ENCODE measurements at regions not wholly inside any gene's neighbourhood (a gene's known extent, or its start where the extent isn't known, plus 50 kb on each side); places are given as distances from the start of the nearest gene placed in this dataset.

DNA sequence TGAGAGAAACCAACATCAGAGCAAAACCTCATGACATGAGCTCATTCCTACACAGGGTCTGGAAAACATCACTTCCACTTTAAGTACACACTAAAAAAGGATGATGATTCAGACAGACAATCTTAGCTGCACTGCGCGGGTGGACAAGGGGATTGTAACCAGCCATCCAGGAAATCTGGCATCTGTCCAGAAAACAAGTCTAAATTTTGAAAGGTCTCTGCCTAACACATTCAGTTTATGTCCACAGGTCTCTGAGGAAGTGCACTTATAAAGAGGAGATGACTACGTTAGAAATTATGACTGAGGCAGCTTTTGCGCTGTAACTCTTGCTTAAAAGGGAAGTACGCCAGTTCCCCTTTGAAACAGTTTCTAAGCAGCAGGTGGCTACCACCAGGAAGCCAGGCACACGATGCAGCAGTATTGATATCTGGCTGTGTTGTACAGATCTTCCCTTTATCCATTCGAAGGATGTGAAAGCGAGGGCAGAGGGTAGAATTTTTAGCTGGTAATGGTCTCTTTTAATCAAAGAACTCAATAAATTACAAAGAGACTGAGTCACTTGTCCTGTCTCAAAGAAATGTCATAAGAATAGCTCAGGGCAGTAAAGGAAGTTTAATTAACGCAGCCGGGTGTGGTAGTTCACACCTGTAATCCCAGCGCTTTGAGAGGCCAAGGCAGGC is 128.0 kb downstream of the SETD4 start:
- DNase-seq: peak; percentile 76

DNA sequence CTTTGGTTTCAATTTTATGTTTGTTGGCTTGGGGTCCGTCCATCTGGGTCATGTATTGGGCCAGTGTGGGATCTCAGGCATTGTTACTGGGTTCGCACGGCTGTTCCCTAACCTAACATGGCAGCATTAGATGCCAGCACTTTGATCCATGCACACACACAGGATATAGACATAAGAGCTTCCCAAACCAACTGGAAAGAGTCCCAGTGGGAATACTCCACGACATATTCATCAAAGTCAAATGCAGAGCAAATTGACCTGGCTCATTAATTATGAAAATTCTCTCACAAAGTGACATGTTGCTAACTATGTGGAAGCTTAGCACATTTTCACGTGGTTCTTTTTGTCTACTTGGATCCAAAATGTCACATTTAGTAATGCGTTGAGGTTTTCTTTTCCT is 130.4 kb downstream of the SETD4 start:
- DNase-seq: no peak

DNA sequence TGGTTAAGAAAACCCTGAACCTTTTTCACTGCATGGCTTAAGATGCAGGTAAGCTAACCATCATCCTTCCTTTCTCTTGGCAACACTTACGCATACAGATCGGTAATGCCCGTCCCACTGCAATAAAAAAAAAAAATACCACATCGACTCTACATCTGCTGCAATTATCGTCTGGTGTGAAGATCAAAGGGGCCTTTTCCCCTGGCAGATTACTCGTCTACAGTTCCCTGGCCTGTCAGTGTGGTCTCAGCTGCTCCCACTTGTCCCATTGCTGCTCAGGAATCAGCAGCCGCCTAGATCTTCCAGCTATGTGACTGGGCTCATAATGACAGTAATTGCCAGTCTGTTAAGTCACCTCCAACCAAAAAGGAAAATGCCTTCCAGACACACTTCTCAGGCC is 133.1 kb downstream of the SETD4 start:
- DNase-seq: peak; percentile 83

DNA sequence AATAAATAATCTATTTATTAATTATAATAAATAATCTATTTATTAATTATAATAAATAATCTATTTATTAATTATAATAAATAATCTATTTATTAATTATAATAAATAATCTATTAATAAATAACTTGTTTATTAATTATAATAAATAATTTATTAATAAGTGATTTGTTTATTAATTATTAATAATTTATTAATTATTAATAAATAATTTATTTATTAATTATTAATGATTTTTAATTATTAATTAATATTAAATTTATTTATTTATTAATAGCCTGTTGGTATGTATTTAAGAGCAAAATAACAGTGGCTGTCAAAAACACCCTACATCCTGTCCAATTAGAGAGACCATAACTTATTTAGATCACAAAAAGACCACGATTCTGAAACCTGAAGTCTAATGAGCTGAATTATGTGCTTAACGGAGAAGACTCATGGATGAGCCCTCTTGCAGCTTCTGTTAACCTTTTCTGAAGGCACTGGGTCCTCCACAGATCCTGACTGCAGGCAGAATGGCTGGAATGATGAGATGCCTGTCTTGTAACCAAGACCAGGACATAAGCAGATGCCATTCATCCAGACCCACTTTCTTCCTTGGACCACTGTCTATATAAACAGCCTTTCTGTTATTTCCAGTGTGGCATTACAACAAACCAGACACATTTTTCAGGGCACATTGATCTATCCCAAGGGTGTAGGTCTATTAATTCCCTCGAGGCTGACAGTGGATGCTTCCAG is 134.2 kb downstream of the SETD4 start:
- no peak for DNase-seq

- no peak for DNase-seq
These were observed 134.8 kb downstream of the SETD4 start for GRCh38 chr21:35925497-35925896.

GRCh38 chr21:35924714-35925301 is 135.5 kb downstream of the SETD4 start:
- no peak for DNase-seq

DNA sequence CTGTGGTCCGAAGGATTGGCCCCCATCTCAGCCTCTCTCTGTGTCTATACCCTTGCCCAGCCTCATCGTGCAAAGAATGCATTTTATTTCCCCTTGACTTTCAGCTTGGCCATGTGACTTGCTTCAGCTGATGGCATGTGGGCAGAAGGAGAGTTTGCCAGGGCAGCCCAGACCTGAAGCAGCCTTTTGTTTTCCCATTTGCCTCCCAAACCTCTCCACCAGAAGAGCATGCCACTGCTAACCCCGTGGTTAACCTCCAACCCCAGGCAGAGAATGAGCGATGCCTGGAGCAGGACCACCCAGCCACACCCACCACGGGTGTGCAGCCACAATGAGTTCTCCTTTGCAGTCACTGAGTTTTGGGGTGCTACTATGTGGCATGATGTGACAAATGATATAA is 136.4 kb downstream of the SETD4 start:
- no peak for DNase-seq

GRCh38 chr21:35922618-35923017 is 137.7 kb downstream of the SETD4 start:
- no peak for DNase-seq

DNA sequence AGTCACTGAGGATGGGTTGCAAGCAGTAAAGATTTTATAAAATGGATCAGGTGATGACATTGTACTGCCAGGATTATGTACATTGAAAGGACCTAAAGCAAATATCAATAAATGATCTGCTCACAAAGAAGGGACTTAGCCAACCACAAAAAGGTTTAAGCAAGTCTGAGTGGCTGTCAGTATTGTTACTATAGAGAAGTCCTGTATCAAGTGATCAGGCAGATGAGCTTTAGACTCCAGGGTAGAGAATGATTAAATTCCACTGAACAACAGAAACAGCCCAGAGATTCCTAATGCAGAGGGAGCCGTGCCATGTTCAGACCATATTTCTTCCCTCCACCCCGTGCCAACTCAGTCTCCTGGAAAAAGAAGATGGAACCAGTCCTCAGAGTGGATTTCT is 138.9 kb downstream of the SETD4 start:
- no peak for DNase-seq

GRCh38 chr21:35920436-35920835 is 139.9 kb downstream of the SETD4 start:
- DNase-seq: no peak

GRCh38 chr21:35915030-35915429 is 145.3 kb downstream of the SETD4 start:
- no peak for DNase-seq

- DNase-seq: no peak
These were observed 148.7 kb downstream of the SETD4 start for GRCh38 chr21:35911412-35912191.

DNA sequence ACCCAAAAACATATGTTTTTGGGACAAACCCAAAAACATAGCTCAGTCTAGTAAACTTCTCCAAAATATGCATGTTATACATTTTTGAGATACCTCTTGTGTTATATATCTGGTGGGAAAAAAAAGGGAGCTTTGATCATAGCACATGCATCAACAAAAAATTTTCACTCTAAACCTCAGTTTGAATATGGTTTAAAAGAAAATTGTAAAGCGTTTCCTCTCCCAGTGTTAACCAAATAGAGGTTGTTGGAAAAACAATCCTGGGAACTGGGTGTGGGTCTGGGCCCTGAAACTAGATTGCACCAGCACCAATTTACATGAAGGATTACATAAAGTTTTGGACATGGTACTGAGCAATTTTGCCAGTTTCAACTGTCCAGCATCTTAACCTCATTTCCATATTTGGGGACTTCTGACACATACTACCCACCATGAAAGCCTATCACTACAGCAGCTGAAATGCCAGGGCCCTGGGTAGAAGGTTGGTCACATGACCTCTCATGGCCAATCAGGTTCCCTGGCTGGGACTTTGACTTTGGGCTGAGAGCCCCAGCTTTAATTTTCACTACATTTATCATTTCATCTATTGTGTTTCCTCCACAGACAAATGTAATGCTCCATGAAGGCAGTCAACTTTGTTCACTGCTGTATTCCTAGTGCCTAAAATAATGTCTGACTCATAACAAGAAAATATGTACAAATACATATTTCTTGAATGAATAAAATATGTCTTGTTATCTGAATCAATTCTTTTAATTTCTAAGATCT is 150.7 kb downstream of the SETD4 start:
- no peak for DNase-seq

GRCh38 chr21:35908311-35909078 is 151.8 kb downstream of the SETD4 start:
- DNase-seq: no peak

- no peak for DNase-seq
These were observed 153.7 kb downstream of the SETD4 start for GRCh38 chr21:35906586-35906985.

GRCh38 chr21:35905963-35906345 is 154.4 kb downstream of the SETD4 start:
- no peak for DNase-seq

GRCh38 chr21:35905096-35905962 is 155.0 kb downstream of the SETD4 start:
- DNase-seq: no peak

DNA sequence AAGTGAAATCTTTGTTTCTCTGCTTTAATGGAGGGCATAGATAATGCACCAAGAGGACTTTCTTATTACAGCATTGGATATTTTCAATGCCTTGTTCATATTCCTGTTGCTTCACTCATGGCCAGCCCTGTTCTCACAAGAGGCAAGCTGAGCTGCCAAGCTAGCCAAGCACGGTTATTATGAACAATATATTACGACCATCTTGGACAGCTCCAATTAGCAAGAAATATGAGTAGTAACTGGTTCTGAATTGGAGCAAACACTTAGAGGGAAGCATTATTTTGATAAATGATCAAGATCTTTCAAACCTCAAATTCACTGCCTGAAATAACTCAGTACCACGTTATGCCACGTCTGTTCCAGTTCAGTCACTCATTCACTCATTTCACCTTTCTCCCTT is 159.8 kb downstream of the SETD4 start:
- no peak for DNase-seq

- DNase-seq: no peak
These were observed 164.3 kb downstream of the SETD4 start for GRCh38 chr21:35896060-35896459.

- no peak for DNase-seq
These were observed 164.7 kb downstream of the SETD4 start for GRCh38 chr21:35895598-35895997.

DNA sequence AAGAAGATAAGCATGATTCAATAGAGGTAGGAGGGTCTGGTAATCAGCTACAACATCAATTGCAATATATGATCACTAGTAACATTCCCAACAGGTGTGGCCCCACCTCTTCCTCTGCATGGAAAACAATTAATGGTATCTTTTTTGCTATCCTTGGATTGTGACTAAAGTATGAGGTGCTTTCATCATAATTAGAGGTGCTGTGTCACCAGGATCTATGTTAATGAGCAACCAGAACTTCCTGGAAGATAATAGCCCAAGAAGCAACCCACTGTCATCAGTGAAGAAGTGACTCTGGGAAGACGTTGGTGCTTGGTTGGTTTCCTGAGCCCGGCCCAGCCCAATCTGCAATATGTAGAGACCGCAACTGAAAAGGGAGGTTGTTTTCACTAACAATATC is 167.2 kb downstream of the SETD4 start:
- no peak for DNase-seq
